GM18508 (cell line): ENCODE measurements at regions not wholly inside any gene's neighbourhood (a gene's known extent, or its start where the extent isn't known, plus 50 kb on each side); places are given as distances from the start of the nearest gene placed in this dataset.

Experiments
- ATAC-seq: cut with Tn5 transposase; IDR thresholded peaks from one replicate; pipeline ENCODE4 v1.9.1; 2021; ENCODE audit warnings: moderate number of reproducible peaks; ENCODE audit not compliant: insufficient read depth, unreplicated experiment

- ATAC-seq = no peak
Measured at GRCh38 chr18:40096675-40097074, 1858.4 kb upstream of the PIK3C3 start.

- no peak for ATAC-seq
Measured at GRCh38 chr18:40094441-40094840, 1860.6 kb upstream of the PIK3C3 start.

GRCh38 chr18:40088130-40088529 lies 1866.9 kb upstream of the PIK3C3 start:
- ATAC-seq = no peak

- ATAC-seq = no peak
Measured at GRCh38 chr18:40079786-40080185, 1875.2 kb upstream of the PIK3C3 start.

GRCh38 chr18:40075616-40076015 lies 1879.4 kb upstream of the PIK3C3 start:
- ATAC-seq = no peak

- no peak for ATAC-seq
Measured at GRCh38 chr18:40072761-40073160, 1882.3 kb upstream of the PIK3C3 start.

- ATAC-seq = no peak
Measured at GRCh38 chr18:40066368-40066767, 1888.7 kb upstream of the PIK3C3 start.

GRCh38 chr18:40063488-40063887 lies 1891.5 kb upstream of the PIK3C3 start:
- no peak for ATAC-seq

- no peak for ATAC-seq
Measured at GRCh38 chr18:40061086-40061485, 1893.9 kb upstream of the PIK3C3 start.

GRCh38 chr18:40060562-40060961 lies 1894.5 kb upstream of the PIK3C3 start:
- ATAC-seq = no peak

GRCh38 chr18:40058811-40059570 lies 1896.0 kb upstream of the PIK3C3 start:
- no peak for ATAC-seq

GRCh38 chr18:40056079-40056692 lies 1898.8 kb upstream of the PIK3C3 start:
- no peak for ATAC-seq

GRCh38 chr18:40055262-40055661 lies 1899.8 kb upstream of the PIK3C3 start:
- no peak for ATAC-seq

GRCh38 chr18:40049716-40050115 lies 1905.3 kb upstream of the PIK3C3 start:
- no peak for ATAC-seq

- ATAC-seq = no peak
Measured at GRCh38 chr18:40048886-40049650, 1906.0 kb upstream of the PIK3C3 start.

- ATAC-seq = no peak
Measured at GRCh38 chr18:40048253-40048652, 1906.8 kb upstream of the PIK3C3 start.

- no peak for ATAC-seq
Measured at GRCh38 chr18:40046596-40046995, 1908.4 kb upstream of the PIK3C3 start.

GRCh38 chr18:40041951-40042350 lies 1913.1 kb upstream of the PIK3C3 start:
- ATAC-seq = no peak

GRCh38 chr18:40040574-40040973 lies 1914.5 kb upstream of the PIK3C3 start:
- ATAC-seq = no peak

- ATAC-seq = no peak
Measured at GRCh38 chr18:40037356-40037755, 1917.7 kb upstream of the PIK3C3 start.

- ATAC-seq = no peak
Measured at GRCh38 chr18:40036861-40037260, 1918.2 kb upstream of the PIK3C3 start.
